ENCODE measurements at regions not wholly inside any gene's neighbourhood (a gene's known extent, or its start where the extent isn't known, plus 50 kb on each side); places are given as distances from the start of the nearest gene placed in this dataset.

GRCh38 chr18:75592527-75592926 lies 165.0 kb upstream of the SMIM21 start:
- H3K4me1 ChIP-seq (ENCODE audit: control insufficient read depth in 1 of 2, insufficient read depth in 2 of 2, low read length in 2 of 2): no peaks in the 10 kb centered on the region
- H3K4me3 Mint-ChIP-seq: no peak overlapping the region
- H2AFZ ChIP-seq (ENCODE audit: insufficient read depth, low read depth, low read length, poor library complexity, severe bottlenecking): no peak overlapping the region
- H3K27ac Mint-ChIP-seq: no peak overlapping the region
- WGBS (ENCODE audit: insufficient coverage): no CpG with 5 or more reads among the region's 3 CpGs
- H3K4me1 Mint-ChIP-seq: no peaks in the 10 kb centered on the region
- H3K27ac ChIP-seq (ENCODE audit: low read depth in 1 of 2, low read length in 2 of 2): no peak overlapping the region
- no peaks in the 10 kb centered on the region for H3K36me3 ChIP-seq (replicated peaks in 1 of 2; ENCODE audit: control insufficient read depth in 1 of 2, insufficient read depth in 2 of 2, low read length in 2 of 2)
- no peak overlapping the region for H3K4me2 ChIP-seq (replicated peaks; ENCODE audit: extremely low read depth, low read length, poor library complexity, severe bottlenecking)
- H3K36me3 Mint-ChIP-seq: no peaks in the 10 kb centered on the region
- TF ChIP-seq CTCF (IDR thresholded peaks at IDR 0.05): no peak
- H3K9me3 Mint-ChIP-seq: peaks cover 9 to 44% (median 25%) of the 10 kb centered on the region in 7 donors
- no peaks in the 10 kb centered on the region for H4K20me1 ChIP-seq (ENCODE audit: insufficient read depth, low read length)
- H3K79me2 ChIP-seq (ENCODE audit: insufficient read depth, low read length): no peaks in the 10 kb centered on the region
- H3K9ac ChIP-seq (ENCODE audit: insufficient read depth, low read length, poor library complexity, severe bottlenecking): no peak overlapping the region
- intact Hi-C loops (cut with micrococcal nuclease): no loop called here
- DNase-seq: no peak
- H3K27me3 ChIP-seq (ENCODE audit: control insufficient read depth in 2 of 2, insufficient read depth in 2 of 2, low read length in 2 of 2): no peaks in the 10 kb centered on the region
- no peak overlapping the region for H3K4me3 ChIP-seq (replicated peaks in 1 of 3; ENCODE audit: low read depth in 2 of 3, low read length in 3 of 3)
- H3K9me3 ChIP-seq (replicated peaks in 1 of 2; ENCODE audit: control insufficient read depth in 1 of 2, insufficient read depth in 1 of 2, low read length in 2 of 2): peaks cover 31 to 40% of the 10 kb centered on the region in 2 donors
- no peaks in the 10 kb centered on the region for H3K27me3 Mint-ChIP-seq (ENCODE audit: low read depth in 3 of 3)

GRCh38 chr18:75588412-75588811 lies 160.9 kb upstream of the SMIM21 start:
- Mint-ChIP-seq H3K9me3 (peaks cover 4 to 44% (median 21%) of the 10 kb centered on the region in 7 donors), H3K4me3 (no peak overlapping the region), H3K36me3 (no peaks in the 10 kb centered on the region), H3K27me3 (ENCODE audit: low read depth in 3 of 3) (peaks cover 0 to 1% (median 0%) of the 10 kb centered on the region in 3 donors), H3K4me1 (no peaks in the 10 kb centered on the region), H3K27ac (no peak overlapping the region)
- DNase-seq: no peak
- H3K79me2 ChIP-seq (ENCODE audit: insufficient read depth, low read length): no peaks in the 10 kb centered on the region
- intact Hi-C loops (cut with micrococcal nuclease): no loop called here
- H3K4me3 ChIP-seq (replicated peaks in 1 of 3; ENCODE audit: low read depth in 2 of 3, low read length in 3 of 3): no peak overlapping the region
- H3K27me3 ChIP-seq (ENCODE audit: control insufficient read depth in 2 of 2, insufficient read depth in 2 of 2, low read length in 2 of 2): no peaks in the 10 kb centered on the region
- 88% methylated on average over 4 of the region's 16 CpGs for WGBS (ENCODE audit: insufficient coverage)
- H3K9ac ChIP-seq (ENCODE audit: insufficient read depth, low read length, poor library complexity, severe bottlenecking): no peak overlapping the region
- no peaks in the 10 kb centered on the region for H3K36me3 ChIP-seq (replicated peaks in 1 of 2; ENCODE audit: control insufficient read depth in 1 of 2, insufficient read depth in 2 of 2, low read length in 2 of 2)
- H2AFZ ChIP-seq (ENCODE audit: insufficient read depth, low read depth, low read length, poor library complexity, severe bottlenecking): no peak overlapping the region
- no peak for TF ChIP-seq CTCF (IDR thresholded peaks at IDR 0.05)
- H4K20me1 ChIP-seq (ENCODE audit: insufficient read depth, low read length): no peaks in the 10 kb centered on the region
- peaks cover 18 to 25% of the 10 kb centered on the region in 2 donors for H3K9me3 ChIP-seq (replicated peaks in 1 of 2; ENCODE audit: control insufficient read depth in 1 of 2, insufficient read depth in 1 of 2, low read length in 2 of 2)
- no peak overlapping the region for H3K4me2 ChIP-seq (replicated peaks; ENCODE audit: extremely low read depth, low read length, poor library complexity, severe bottlenecking)
- H3K27ac ChIP-seq (ENCODE audit: low read depth in 1 of 2, low read length in 2 of 2): no peak overlapping the region
- no peaks in the 10 kb centered on the region for H3K4me1 ChIP-seq (ENCODE audit: control insufficient read depth in 1 of 2, insufficient read depth in 2 of 2, low read length in 2 of 2)
